A673 (cell line): ENCODE measurements at regions not wholly inside any gene's neighbourhood (a gene's known extent, or its start where the extent isn't known, plus 50 kb on each side); places are given as distances from the start of the nearest gene placed in this dataset.

ENCODE experiments used
- BruUV-seq: library from RNA; stranded (reverse); fragments of 400-500 nt; replicated peaks from 2 replicates; lab custom pipeline; 2021; lab: Mats Ljungman, UMichigan
- CTCF ChIA-PET: fragments of 300-600 bp; sonication (Branson Sonifier 250); formaldehyde crosslinking; loops from one replicate; lab custom pipeline; 2022; ENCODE audit warnings: antibody characterized with exemption; lab: Charles Lee
- POLR2A ChIA-PET: fragments of 300-600 bp; sonication (Branson Sonifier 250); formaldehyde crosslinking; loops from one replicate; lab custom pipeline; 2022; ENCODE audit warnings: antibody characterized with exemption; ENCODE audit not compliant: low non-redundant PET; lab: Charles Lee
- DNase-seq: peaks from one replicate; pipeline ENCODE4 v3.0.0-alpha.2; 2015; ENCODE audit warnings: low spot score
- H3K27ac ChIP-seq: fragments of 200-600 bp; sonication (generic); 2 replicates; pipeline ENCODE4 v1.5.1; 2016; ENCODE audit warnings: mixed run types, low read depth, mild to moderate bottlenecking, mixed read lengths, antibody characterized with exemption, low read length; ENCODE audit not compliant: poor library complexity, severe bottlenecking
- H3K27me3 ChIP-seq: fragments of 200-600 bp; sonication (generic); replicated peaks from 2 replicates; pipeline ENCODE4 v1.6.1; 2017; ENCODE audit warnings: mixed run types, low read depth, mild to moderate bottlenecking, mixed read lengths, antibody characterized with exemption, low read length; ENCODE audit not compliant: insufficient read depth, poor library complexity
- H3K36me3 ChIP-seq: fragments of 200-600 bp; sonication (generic); 2 replicates; pipeline ENCODE4 v1.6.1; 2016; ENCODE audit warnings: mixed run types, mild to moderate bottlenecking, mixed read lengths, antibody characterized with exemption, low read length; ENCODE audit not compliant: insufficient read depth, poor library complexity, severe bottlenecking
- H3K4me1 ChIP-seq: fragments of 200-600 bp; sonication (generic); 2 replicates; pipeline ENCODE4 v1.6.1; 2017; ENCODE audit warnings: mixed run types, mild to moderate bottlenecking, mixed read lengths, antibody characterized with exemption, low read length; ENCODE audit not compliant: insufficient read depth, poor library complexity, severe bottlenecking
- H3K4me3 ChIP-seq: fragments of 200-600 bp; sonication (generic); 2 replicates; pipeline ENCODE4 v1.5.1; 2016; ENCODE audit warnings: low read depth, mixed run types, mild to moderate bottlenecking, mixed read lengths, low read length; ENCODE audit not compliant: poor library complexity, severe bottlenecking
- H3K9me3 ChIP-seq: fragments of 200-600 bp; sonication (generic); 2 replicates; pipeline ENCODE4 v1.6.1; 2016; ENCODE audit warnings: mixed run types, low read depth, mild to moderate bottlenecking, mixed read lengths, antibody characterized with exemption, low read length; ENCODE audit not compliant: poor library complexity, severe bottlenecking
- EZH2 ChIP-seq: fragments of 200-600 bp; sonication (generic); IDR thresholded peaks from 2 replicates; pipeline ENCODE4 v1.6.1; 2017; ENCODE audit warnings: borderline replicate concordance, low read depth, mild to moderate bottlenecking, mixed read lengths, antibody characterized with exemption, low read length; ENCODE audit not compliant: poor library complexity, severe bottlenecking
- intact Hi-C: fragments of 100-400 bp; cut with micrococcal nuclease; formaldehyde crosslinking; loops from one replicate; pipeline ENCODE4 v1.10.0; 2022; ENCODE audit not compliant: unreplicated experiment
- TF ChIP-seq, protein P1 (sequence below): fragments of 300-800, 200-600 bp; sonication (generic); conservative IDR thresholded peaks from 2 replicates; pipeline ENCODE4 v1.5.1; 2017; ENCODE audit warnings: low read depth, mild to moderate bottlenecking, antibody characterized with exemption, low read length, moderate library complexity, mixed read lengths

- Histone ChIP-seq H3K27me3 (no peaks in the 10 kb centered on the region), H3K4me3 (no peak overlapping the region), H3K9me3 (no peaks in the 10 kb centered on the region), H3K4me1 (no peaks in the 10 kb centered on the region), H3K36me3 (no peaks in the 10 kb centered on the region), H3K27ac (no peak overlapping the region)
- intact Hi-C loops, result no loop called here
- ChIA-PET POLR2A (no interaction called here), CTCF (no interaction called here)
- TF ChIP-seq, protein P1, sequence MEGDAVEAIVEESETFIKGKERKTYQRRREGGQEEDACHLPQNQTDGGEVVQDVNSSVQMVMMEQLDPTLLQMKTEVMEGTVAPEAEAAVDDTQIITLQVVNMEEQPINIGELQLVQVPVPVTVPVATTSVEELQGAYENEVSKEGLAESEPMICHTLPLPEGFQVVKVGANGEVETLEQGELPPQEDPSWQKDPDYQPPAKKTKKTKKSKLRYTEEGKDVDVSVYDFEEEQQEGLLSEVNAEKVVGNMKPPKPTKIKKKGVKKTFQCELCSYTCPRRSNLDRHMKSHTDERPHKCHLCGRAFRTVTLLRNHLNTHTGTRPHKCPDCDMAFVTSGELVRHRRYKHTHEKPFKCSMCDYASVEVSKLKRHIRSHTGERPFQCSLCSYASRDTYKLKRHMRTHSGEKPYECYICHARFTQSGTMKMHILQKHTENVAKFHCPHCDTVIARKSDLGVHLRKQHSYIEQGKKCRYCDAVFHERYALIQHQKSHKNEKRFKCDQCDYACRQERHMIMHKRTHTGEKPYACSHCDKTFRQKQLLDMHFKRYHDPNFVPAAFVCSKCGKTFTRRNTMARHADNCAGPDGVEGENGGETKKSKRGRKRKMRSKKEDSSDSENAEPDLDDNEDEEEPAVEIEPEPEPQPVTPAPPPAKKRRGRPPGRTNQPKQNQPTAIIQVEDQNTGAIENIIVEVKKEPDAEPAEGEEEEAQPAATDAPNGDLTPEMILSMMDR, result no peak
- no peak for TF ChIP-seq EZH2
- BruUV-seq, result no TSS peak
- DNase-seq, result no peak
Measured at GRCh38 chr12:87768501-87769287, 260.5 kb downstream of the C12orf50 start.

- intact Hi-C loops, result no loop called here
- Histone ChIP-seq H3K4me1 (no peaks in the 10 kb centered on the region), H3K36me3 (no peaks in the 10 kb centered on the region), H3K27ac (no peak overlapping the region), H3K9me3 (no peaks in the 10 kb centered on the region), H3K27me3 (no peaks in the 10 kb centered on the region), H3K4me3 (no peak overlapping the region)
- ChIA-PET POLR2A (no interaction called here), CTCF (no interaction called here)
- no TSS peak for BruUV-seq
- DNase-seq, result no peak
- TF ChIP-seq, protein P1, result no peak
- no peak for TF ChIP-seq EZH2
Measured at GRCh38 chr12:87766044-87766443, 263.2 kb downstream of the C12orf50 start.

DNA sequence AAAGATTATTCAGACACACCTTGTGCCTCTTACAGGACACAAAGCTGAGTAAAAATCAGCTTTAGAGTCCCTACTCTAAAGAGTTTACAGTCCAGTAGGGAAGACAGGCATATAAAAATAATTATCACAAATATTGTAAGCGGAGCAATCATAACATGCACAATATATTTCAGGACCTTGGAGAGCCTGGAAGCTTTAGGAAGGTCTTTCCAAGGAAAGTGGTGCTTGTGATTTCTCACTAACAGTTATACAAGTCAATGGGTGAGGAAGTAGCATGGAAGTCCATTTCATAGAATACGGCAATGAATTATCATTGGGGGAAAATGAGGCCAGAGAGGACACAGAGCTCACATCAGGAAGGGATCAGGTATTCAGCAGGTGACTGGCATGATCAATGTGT, 268.3 kb downstream of the C12orf50 start:
- no peak for DNase-seq

More for the DNA sequence above, 268.3 kb downstream of the C12orf50 start:
- TF ChIP-seq, protein P1, result no peak
- TF ChIP-seq EZH2, result no peak
- H3K4me1 ChIP-seq, result no peaks in the 10 kb centered on the region
- H3K27me3 ChIP-seq, result no peaks in the 10 kb centered on the region
- H3K4me3 ChIP-seq, result no peak overlapping the region
- no peak overlapping the region for H3K27ac ChIP-seq
- H3K36me3 ChIP-seq, result no peaks in the 10 kb centered on the region
- POLR2A ChIA-PET, result no interaction called here
- CTCF ChIA-PET, result no interaction called here
- H3K9me3 ChIP-seq, result no peaks in the 10 kb centered on the region
- no TSS peak for BruUV-seq
- intact Hi-C loops, result no loop called here
